ENCODE measurements at regions not wholly inside any gene's neighbourhood (a gene's known extent, or its start where the extent isn't known, plus 50 kb on each side); places are given as distances from the start of the nearest gene placed in this dataset.

DNA sequence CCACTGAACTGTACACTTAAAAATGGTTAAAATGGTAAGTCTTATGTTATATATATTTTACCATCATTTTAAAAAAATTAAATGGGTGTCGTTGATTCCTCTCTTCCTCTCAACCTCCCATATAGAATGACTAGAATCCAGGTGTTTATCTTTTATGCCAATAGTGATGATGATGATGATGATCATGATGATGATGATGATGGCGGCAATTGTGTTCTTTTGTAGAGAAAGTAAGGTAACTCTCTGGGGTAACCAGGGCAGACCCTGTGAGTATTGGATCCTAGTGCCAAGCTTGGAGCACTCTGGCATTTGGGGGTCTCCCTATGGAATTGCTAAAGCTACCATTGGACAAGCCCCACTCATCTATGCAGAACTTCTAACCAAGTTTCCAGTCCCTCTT, 113.6 kb downstream of the GLI2 start:
- TF ChIP-seq, protein P1, sequence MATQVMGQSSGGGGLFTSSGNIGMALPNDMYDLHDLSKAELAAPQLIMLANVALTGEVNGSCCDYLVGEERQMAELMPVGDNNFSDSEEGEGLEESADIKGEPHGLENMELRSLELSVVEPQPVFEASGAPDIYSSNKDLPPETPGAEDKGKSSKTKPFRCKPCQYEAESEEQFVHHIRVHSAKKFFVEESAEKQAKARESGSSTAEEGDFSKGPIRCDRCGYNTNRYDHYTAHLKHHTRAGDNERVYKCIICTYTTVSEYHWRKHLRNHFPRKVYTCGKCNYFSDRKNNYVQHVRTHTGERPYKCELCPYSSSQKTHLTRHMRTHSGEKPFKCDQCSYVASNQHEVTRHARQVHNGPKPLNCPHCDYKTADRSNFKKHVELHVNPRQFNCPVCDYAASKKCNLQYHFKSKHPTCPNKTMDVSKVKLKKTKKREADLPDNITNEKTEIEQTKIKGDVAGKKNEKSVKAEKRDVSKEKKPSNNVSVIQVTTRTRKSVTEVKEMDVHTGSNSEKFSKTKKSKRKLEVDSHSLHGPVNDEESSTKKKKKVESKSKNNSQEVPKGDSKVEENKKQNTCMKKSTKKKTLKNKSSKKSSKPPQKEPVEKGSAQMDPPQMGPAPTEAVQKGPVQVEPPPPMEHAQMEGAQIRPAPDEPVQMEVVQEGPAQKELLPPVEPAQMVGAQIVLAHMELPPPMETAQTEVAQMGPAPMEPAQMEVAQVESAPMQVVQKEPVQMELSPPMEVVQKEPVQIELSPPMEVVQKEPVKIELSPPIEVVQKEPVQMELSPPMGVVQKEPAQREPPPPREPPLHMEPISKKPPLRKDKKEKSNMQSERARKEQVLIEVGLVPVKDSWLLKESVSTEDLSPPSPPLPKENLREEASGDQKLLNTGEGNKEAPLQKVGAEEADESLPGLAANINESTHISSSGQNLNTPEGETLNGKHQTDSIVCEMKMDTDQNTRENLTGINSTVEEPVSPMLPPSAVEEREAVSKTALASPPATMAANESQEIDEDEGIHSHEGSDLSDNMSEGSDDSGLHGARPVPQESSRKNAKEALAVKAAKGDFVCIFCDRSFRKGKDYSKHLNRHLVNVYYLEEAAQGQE (IDR thresholded peaks at IDR 0.05; ENCODE audit: insufficient read depth in 1 of 2, low read depth in 2 of 2, low read length in 2 of 2), result no peak
- TF ChIP-seq TAF1 (IDR thresholded peaks at IDR 0.05; ENCODE audit: borderline replicate concordance, insufficient read depth, low read length), result no peak
